H9 (cell line): ENCODE measurements at regions not wholly inside any gene's neighbourhood (a gene's known extent, or its start where the extent isn't known, plus 50 kb on each side); places are given as distances from the start of the nearest gene placed in this dataset.

ENCODE experiments used
- DNase-seq: peaks from one replicate; pipeline ENCODE4 v3.0.0-alpha.2; 2017
- H2AFZ ChIP-seq: one replicate; pipeline ENCODE4 v1.6.1; 2013; ENCODE audit warnings: mild to moderate bottlenecking, low read length, control low read depth, moderate library complexity
- H2AK5ac ChIP-seq: 2 replicates; pipeline ENCODE4 v1.6.1; 2013; ENCODE audit warnings: low read length, control low read depth, mixed read lengths; ENCODE audit not compliant: insufficient read length
- H2BK120ac ChIP-seq: one replicate; pipeline ENCODE4 v1.6.1; 2013; ENCODE audit warnings: low read depth, mild to moderate bottlenecking, low read length, control low read depth, inconsistent platforms; ENCODE audit not compliant: poor library complexity, severe bottlenecking
- H2BK12ac ChIP-seq: 2 replicates; pipeline ENCODE4 v1.6.1; 2013; ENCODE audit warnings: low read length, control low read depth, mixed read lengths, low read depth; ENCODE audit not compliant: insufficient read length
- H2BK15ac ChIP-seq: 2 replicates; pipeline ENCODE4 v1.6.1; 2013; ENCODE audit warnings: low read depth, low read length, control low read depth
- H2BK20ac ChIP-seq: one replicate; pipeline ENCODE4 v1.6.1; 2013; ENCODE audit warnings: low read depth, mild to moderate bottlenecking, low read length, control low read depth, inconsistent platforms; ENCODE audit not compliant: poor library complexity, severe bottlenecking
- H2BK5ac ChIP-seq: 2 replicates; pipeline ENCODE4 v1.6.1; 2013; ENCODE audit warnings: low read length, control low read depth, mixed read lengths; ENCODE audit not compliant: insufficient read length
- H3K14ac ChIP-seq: 2 replicates; pipeline ENCODE4 v1.6.1; 2013; ENCODE audit warnings: low read length, control low read depth; ENCODE audit not compliant: insufficient read depth
- H3K18ac ChIP-seq: 2 replicates; pipeline ENCODE4 v1.6.1; 2013; ENCODE audit warnings: low read depth, mild to moderate bottlenecking, mixed read lengths, low read length, control low read depth; ENCODE audit not compliant: insufficient read length
- H3K23ac ChIP-seq: 2 replicates; pipeline ENCODE4 v1.6.1; 2013; ENCODE audit warnings: low read length, control low read depth, mixed read lengths, low read depth; ENCODE audit not compliant: insufficient read length
- H3K23me2 ChIP-seq: 2 replicates; pipeline ENCODE4 v1.6.1; 2013; ENCODE audit warnings: low read depth, mild to moderate bottlenecking, mixed read lengths, low read length, control low read depth; ENCODE audit not compliant: insufficient read length, poor library complexity, severe bottlenecking
- H3K27ac ChIP-seq: 2 replicates; pipeline ENCODE4 v1.5.1; 2013; ENCODE audit warnings: low read length, control low read depth, mixed read lengths, low read depth; ENCODE audit not compliant: insufficient read length
- H3K27me3 ChIP-seq: 2 replicates; pipeline ENCODE4 v1.6.1; 2013; ENCODE audit warnings: low read length, control low read depth, inconsistent platforms; ENCODE audit not compliant: insufficient read depth
- H3K4ac ChIP-seq: 2 replicates; pipeline ENCODE4 v1.6.1; 2013; ENCODE audit warnings: low read depth, mild to moderate bottlenecking, control low read depth, inconsistent platforms, low read length, moderate library complexity
- H3K4me1 ChIP-seq: 2 replicates; pipeline ENCODE4 v1.6.1; 2013; ENCODE audit warnings: low read length, control low read depth, inconsistent platforms; ENCODE audit not compliant: insufficient read depth
- H3K4me2 ChIP-seq: 2 replicates; pipeline ENCODE4 v1.6.1; 2013; ENCODE audit warnings: low read length, control low read depth, mixed read lengths; ENCODE audit not compliant: insufficient read length, insufficient read depth
- H3K56ac ChIP-seq: 2 replicates; pipeline ENCODE4 v1.6.1; 2013; ENCODE audit warnings: low read depth, mild to moderate bottlenecking, mixed read lengths, low read length, control low read depth; ENCODE audit not compliant: insufficient read length
- H3K79me1 ChIP-seq: 2 replicates; pipeline ENCODE4 v1.6.1; 2013; ENCODE audit warnings: low read depth, mild to moderate bottlenecking, moderate library complexity, low read length, control low read depth, inconsistent platforms; ENCODE audit not compliant: insufficient read depth, poor library complexity, severe bottlenecking
- H3K79me2 ChIP-seq: 2 replicates; pipeline ENCODE4 v1.6.1; 2013; ENCODE audit warnings: low read length, control low read depth, inconsistent platforms; ENCODE audit not compliant: insufficient read depth
- H3K9ac ChIP-seq: 2 replicates; pipeline ENCODE4 v1.6.1; 2013; ENCODE audit warnings: low read length, control low read depth, mixed read lengths; ENCODE audit not compliant: insufficient read length; ENCODE audit errors: extremely low read depth
- H3K9me3 ChIP-seq: one replicate; pipeline ENCODE4 v1.6.1; 2013; ENCODE audit warnings: low read depth, low read length, inconsistent platforms; ENCODE audit not compliant: control insufficient read depth
- H3T11ph ChIP-seq: one replicate; pipeline ENCODE4 v1.6.1; 2013; ENCODE audit warnings: mild to moderate bottlenecking, low read length, control low read depth, inconsistent platforms
- H4K20me1 ChIP-seq: one replicate; pipeline ENCODE4 v1.6.1; 2013; ENCODE audit not compliant: control insufficient read depth, insufficient read length, insufficient read depth
- H4K5ac ChIP-seq: 2 replicates; pipeline ENCODE4 v1.6.1; 2013; ENCODE audit warnings: low read depth, mild to moderate bottlenecking, mixed read lengths, low read length, control low read depth; ENCODE audit not compliant: insufficient read length
- H4K8ac ChIP-seq: replicated peaks from 2 replicates; pipeline ENCODE4 v1.6.1; 2013; ENCODE audit warnings: low read length, control low read depth, mixed read lengths, low read depth; ENCODE audit not compliant: insufficient read length
- H4K91ac ChIP-seq: 2 replicates; pipeline ENCODE4 v1.6.1; 2013; ENCODE audit warnings: low read depth, mild to moderate bottlenecking, moderate library complexity, mixed read lengths, low read length, control low read depth; ENCODE audit not compliant: insufficient read length
- H3K27ac Mint-ChIP-seq, 3 experiments: 2 replicates in 2 of 3; 3 replicates in 1 of 3; pipeline ENCODE4 v1.8.0; 2020 to 2021; ENCODE audit warnings: mixed read lengths in 3 of 3, mild to moderate bottlenecking in 1 of 3, moderate library complexity in 1 of 3
- H3K27me3 Mint-ChIP-seq: 2 replicates; pipeline ENCODE4 v1.8.0; 2021; ENCODE audit warnings: low read depth, mild to moderate bottlenecking, moderate library complexity, mixed read lengths
- H3K36me3 Mint-ChIP-seq, 3 experiments: 2 replicates in 2 of 3; 3 replicates in 1 of 3; pipeline ENCODE4 v1.8.0; 2020 to 2021; ENCODE audit warnings: low read depth in 3 of 3, mixed read lengths in 3 of 3; ENCODE audit not compliant: insufficient read depth in 1 of 3
- H3K4me1 Mint-ChIP-seq, 2 experiments: 2 replicates each; pipeline ENCODE4 v1.8.0; 2020; ENCODE audit warnings: mixed read lengths in 2 of 2
- H3K4me3 Mint-ChIP-seq, 2 experiments: 2 replicates in 1 of 2; 3 replicates in 1 of 2; pipeline ENCODE4 v1.8.0; 2020 to 2021; ENCODE audit warnings: mild to moderate bottlenecking in 2 of 2, mixed read lengths in 2 of 2, moderate library complexity in 1 of 2
- H3K9me3 Mint-ChIP-seq, 2 experiments: 2 replicates in 1 of 2; 3 replicates in 1 of 2; pipeline ENCODE4 v1.8.0; 2020; ENCODE audit warnings: mild to moderate bottlenecking in 2 of 2, mixed read lengths in 2 of 2, moderate library complexity in 1 of 2
- WGBS: extraction: QIAGEN DNeasy Blood & Tissue Kit; methylation state at CpG from one replicate; pipeline ENCODE4 v1.1.7; 2013; ENCODE audit warnings: missing lambda C conversion rate, low lambda C conversion rate, mixed read lengths; ENCODE audit not compliant: insufficient read length; ENCODE audit errors: extremely low coverage; 5-methylcytosine and 5-hydroxymethylcytosine counted together
- TF ChIP-seq, protein P1 (sequence below): fragments of 200-600 bp; sonication (generic); conservative IDR thresholded peaks from 3 replicates; pipeline ENCODE4 v1.8.0; 2021; ENCODE audit warnings: antibody characterized with exemption, mild to moderate bottlenecking

DNA sequence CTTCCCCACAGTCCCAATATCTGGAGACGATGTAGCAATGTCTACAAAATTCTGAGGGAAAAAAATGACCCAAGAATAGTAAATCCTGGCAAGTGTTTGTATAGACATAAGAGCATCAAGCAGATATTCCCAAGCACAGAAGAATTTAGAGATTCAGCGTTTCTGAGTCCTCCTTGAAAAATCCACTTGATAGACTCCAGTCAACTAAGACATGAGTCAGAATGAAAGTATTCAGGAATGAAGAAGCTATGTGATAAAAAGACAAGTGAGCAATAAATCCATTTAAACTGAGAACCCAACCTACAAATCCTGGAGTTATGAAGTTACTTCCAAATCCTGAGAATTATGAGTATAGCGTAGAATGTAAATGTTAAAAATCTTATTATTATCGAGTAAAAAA is 86.1 kb upstream of the NPY start:
- Histone ChIP-seq H3K9ac (no peak overlapping the region), H3K23ac (no peak overlapping the region), H2BK15ac (no peak overlapping the region), H3K4me2 (no peak overlapping the region), H2AFZ (no peak overlapping the region), H2BK5ac (no peak overlapping the region), H3K4ac (no peak overlapping the region), H4K91ac (no peak overlapping the region), H3K27me3 (no peaks in the 10 kb centered on the region), H3K27ac (no peak overlapping the region), H3T11ph (no peak overlapping the region), H3K79me1 (no peaks in the 10 kb centered on the region), H3K18ac (no peak overlapping the region), H4K5ac (no peak overlapping the region), H2BK120ac (no peak overlapping the region), H3K9me3 (no peaks in the 10 kb centered on the region), H2AK5ac (no peak overlapping the region), H2BK12ac (no peak overlapping the region), H2BK20ac (no peak overlapping the region), H3K14ac (no peak overlapping the region), H3K79me2 (no peaks in the 10 kb centered on the region), H4K20me1 (no peaks in the 10 kb centered on the region), H3K4me1 (no peaks in the 10 kb centered on the region), H3K23me2 (no peaks in the 10 kb centered on the region), H4K8ac (no peak overlapping the region), H3K56ac (no peak overlapping the region)
- DNase-seq, result no peak
- H3K4me3 Mint-ChIP-seq, result no peak overlapping the region
- WGBS, result 92% methylated on average over 2 of the region's 4 CpGs
- H3K27ac Mint-ChIP-seq, result no peak overlapping the region
- H3K36me3 Mint-ChIP-seq, result peaks cover 0 to 2% (median 0%) of the 10 kb centered on the region in 3 experiments; a peak in 1 of 7 replicates
- H3K9me3 Mint-ChIP-seq, result no peaks in the 10 kb centered on the region
- no peaks in the 10 kb centered on the region; the same call in 1 of the 2 replicates for H3K27me3 Mint-ChIP-seq
- TF ChIP-seq, protein P1, sequence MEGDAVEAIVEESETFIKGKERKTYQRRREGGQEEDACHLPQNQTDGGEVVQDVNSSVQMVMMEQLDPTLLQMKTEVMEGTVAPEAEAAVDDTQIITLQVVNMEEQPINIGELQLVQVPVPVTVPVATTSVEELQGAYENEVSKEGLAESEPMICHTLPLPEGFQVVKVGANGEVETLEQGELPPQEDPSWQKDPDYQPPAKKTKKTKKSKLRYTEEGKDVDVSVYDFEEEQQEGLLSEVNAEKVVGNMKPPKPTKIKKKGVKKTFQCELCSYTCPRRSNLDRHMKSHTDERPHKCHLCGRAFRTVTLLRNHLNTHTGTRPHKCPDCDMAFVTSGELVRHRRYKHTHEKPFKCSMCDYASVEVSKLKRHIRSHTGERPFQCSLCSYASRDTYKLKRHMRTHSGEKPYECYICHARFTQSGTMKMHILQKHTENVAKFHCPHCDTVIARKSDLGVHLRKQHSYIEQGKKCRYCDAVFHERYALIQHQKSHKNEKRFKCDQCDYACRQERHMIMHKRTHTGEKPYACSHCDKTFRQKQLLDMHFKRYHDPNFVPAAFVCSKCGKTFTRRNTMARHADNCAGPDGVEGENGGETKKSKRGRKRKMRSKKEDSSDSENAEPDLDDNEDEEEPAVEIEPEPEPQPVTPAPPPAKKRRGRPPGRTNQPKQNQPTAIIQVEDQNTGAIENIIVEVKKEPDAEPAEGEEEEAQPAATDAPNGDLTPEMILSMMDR, result no peak
- 0 out of 4 replicates have a peak, but pooled peaks cover 0 to 4% of the 10 kb centered on the region in 2 experiments for H3K4me1 Mint-ChIP-seq
